22Rv1 (cell line): ENCODE measurements at regions not wholly inside any gene's neighbourhood (a gene's known extent, or its start where the extent isn't known, plus 50 kb on each side); places are given as distances from the start of the nearest gene placed in this dataset.
"Not testable (repeated sequence)": the region's sequence is repeated elsewhere in the genome, so short reads cannot be mapped to it uniquely, and the experiment has no call there.

Experiments
- H3K27ac ChIP-seq: fragments of 450-650 bp; 2 replicates; pipeline ENCODE4 v1.5.1; 2017
- ZFX ChIP-seq: fragments of 450-650 bp; IDR thresholded peaks from 2 replicates; pipeline ENCODE4 v1.6.1; 2017; ENCODE audit warnings: antibody characterized with exemption, borderline replicate concordance
- TF ChIP-seq, protein P1 (sequence below): fragments of 450-650 bp; IDR thresholded peaks from 2 replicates; pipeline ENCODE4 v1.5.1; 2017; ENCODE audit warnings: mild to moderate bottlenecking

DNA sequence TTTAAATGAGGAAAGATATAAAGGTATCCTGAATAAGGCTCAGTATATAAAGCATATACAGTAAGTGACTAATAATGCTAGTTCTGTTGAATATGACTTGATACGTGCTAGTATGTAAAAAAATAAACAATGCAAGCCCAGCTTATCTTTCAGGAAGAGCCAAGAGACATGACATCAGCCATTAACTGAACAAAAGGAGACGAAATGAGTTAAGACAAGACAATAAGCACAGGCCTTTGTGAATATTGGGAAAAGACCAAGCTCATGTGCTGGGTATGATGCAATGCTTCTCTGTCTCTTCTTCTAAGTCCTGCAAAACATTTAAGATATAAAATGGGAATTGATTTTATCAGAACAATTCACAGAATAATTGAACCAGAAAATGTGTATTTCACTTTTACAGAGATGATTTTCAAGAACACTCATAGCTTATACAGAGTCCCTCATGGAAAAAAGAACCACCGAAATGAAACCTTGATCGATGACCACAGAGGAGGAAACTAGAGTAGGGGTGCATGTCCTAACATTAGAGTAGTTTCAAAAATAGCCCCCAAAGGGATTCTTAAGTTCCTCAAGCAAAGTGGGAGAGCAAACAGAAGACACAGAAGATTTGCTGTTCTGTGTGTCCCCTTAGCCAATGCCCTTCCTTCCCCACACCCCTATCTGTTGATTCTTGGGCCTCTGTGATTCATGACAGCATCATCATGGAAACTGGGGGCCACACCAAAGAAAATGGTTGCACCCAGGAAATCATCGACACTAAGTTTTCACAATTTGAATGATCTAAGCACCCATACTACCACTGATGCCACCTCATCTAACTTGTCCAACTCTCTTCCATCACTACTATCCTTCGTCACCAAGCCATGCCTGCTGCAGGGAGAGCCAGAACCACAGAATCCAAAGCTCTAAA lies 68.0 kb upstream of the CRIM1 start:
- TF ChIP-seq, protein P1, sequence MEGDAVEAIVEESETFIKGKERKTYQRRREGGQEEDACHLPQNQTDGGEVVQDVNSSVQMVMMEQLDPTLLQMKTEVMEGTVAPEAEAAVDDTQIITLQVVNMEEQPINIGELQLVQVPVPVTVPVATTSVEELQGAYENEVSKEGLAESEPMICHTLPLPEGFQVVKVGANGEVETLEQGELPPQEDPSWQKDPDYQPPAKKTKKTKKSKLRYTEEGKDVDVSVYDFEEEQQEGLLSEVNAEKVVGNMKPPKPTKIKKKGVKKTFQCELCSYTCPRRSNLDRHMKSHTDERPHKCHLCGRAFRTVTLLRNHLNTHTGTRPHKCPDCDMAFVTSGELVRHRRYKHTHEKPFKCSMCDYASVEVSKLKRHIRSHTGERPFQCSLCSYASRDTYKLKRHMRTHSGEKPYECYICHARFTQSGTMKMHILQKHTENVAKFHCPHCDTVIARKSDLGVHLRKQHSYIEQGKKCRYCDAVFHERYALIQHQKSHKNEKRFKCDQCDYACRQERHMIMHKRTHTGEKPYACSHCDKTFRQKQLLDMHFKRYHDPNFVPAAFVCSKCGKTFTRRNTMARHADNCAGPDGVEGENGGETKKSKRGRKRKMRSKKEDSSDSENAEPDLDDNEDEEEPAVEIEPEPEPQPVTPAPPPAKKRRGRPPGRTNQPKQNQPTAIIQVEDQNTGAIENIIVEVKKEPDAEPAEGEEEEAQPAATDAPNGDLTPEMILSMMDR = no peak
- TF ChIP-seq ZFX = no peak
- no peak overlapping the region for H3K27ac ChIP-seq

DNA sequence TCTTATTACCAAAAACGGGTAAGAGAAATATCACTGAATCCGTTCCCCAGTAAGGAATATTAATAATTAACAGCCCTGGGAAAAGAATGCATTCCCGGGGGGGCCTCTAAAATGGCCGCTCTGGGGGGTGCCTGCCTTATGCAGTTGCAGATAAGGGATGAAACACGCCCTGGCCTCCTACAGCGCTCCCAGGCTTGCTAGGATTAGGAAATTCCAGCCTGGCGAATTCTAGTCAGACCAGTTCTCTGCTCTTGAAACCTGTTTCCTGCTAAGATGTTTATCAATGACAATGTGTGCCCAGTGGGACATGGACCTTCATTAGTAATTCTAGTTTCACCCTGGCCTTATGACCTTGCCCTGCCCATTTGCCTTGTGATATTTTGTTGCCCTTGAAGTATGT lies 76.1 kb upstream of the CRIM1 start:
- not testable (repeated sequence) for H3K27ac ChIP-seq

GRCh38 chr2:36277881-36278523 lies 77.6 kb upstream of the CRIM1 start:
- TF ChIP-seq, protein P1 = no peak
- no peak for TF ChIP-seq ZFX
- H3K27ac ChIP-seq = no peak overlapping the region

DNA sequence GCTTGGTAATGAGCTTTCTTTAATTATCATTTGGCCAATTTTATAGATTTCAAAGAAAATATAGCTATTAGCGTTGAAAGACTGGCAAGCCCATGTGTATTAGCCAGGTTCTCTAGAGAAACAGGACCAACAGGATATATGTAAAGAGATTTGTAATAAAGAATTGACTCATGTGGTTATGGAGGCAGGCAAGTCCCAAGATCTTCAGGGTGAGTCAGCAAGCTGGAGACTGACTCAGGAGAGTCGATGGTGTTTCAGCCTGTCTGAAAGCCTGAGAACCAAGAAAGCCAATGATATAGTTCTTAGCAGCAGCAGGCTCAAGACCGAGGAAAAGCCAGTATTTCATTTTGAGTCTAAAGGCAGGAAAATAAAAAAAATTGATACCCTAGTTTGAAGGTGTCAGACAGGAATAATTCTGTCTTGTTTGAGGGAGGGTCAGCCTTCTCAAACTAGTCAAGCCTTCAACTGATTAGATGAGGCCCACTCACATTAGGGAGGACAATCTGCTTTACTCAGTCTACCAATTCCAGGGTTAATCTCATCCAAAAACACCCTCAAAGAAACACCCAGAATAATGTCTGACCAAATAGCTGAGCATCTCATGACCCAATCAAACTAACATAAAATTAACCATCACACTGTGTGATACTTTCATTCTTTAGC lies 78.3 kb upstream of the CRIM1 start:
- TF ChIP-seq, protein P1 = no peak
- no peak for TF ChIP-seq ZFX

GRCh38 chr2:36271266-36271665 lies 84.3 kb upstream of the CRIM1 start:
- no peak overlapping the region for H3K27ac ChIP-seq
- TF ChIP-seq, protein P1 = no peak
- TF ChIP-seq ZFX = no peak

More for the DNA sequence above, 78.3 kb upstream of the CRIM1 start:
- H3K27ac ChIP-seq = no peak overlapping the region

GRCh38 chr2:36270758-36271157 lies 84.8 kb upstream of the CRIM1 start:
- H3K27ac ChIP-seq = no peak overlapping the region
- no peak for TF ChIP-seq ZFX
- TF ChIP-seq, protein P1 = no peak

GRCh38 chr2:36267194-36267593 lies 88.4 kb upstream of the CRIM1 start:
- TF ChIP-seq, protein P1 = no peak
- no peak for TF ChIP-seq ZFX

More at GRCh38 chr2:36267194-36267593, 88.4 kb upstream of the CRIM1 start:
- no peak overlapping the region for H3K27ac ChIP-seq
